DND-41 (cell line): ENCODE measurements at regions not wholly inside any gene's neighbourhood (a gene's known extent, or its start where the extent isn't known, plus 50 kb on each side); places are given as distances from the start of the nearest gene placed in this dataset.

Experiments used
- CTCF ChIP-seq: IDR thresholded peaks from 2 replicates; pipeline ENCODE4 v1.5.1; 2012; ENCODE audit warnings: borderline replicate concordance, low read length, moderate library complexity, mild to moderate bottlenecking; ENCODE audit not compliant: poor library complexity, severe bottlenecking; ENCODE audit errors: extremely low read depth
- EZH2 ChIP-seq: IDR thresholded peaks from 3 replicates; pipeline ENCODE4 v1.6.1; 2012; ENCODE audit warnings: borderline replicate concordance, low read depth, mild to moderate bottlenecking, moderate library complexity, low read length, inconsistent platforms; ENCODE audit not compliant: severe bottlenecking

GRCh38 chr9:119903851-119904250 is 534.6 kb upstream of the BRINP1 start:
- TF ChIP-seq CTCF (no peak), EZH2 (no peak)
